GM12864 (cell line): ENCODE measurements at regions not wholly inside any gene's neighbourhood (a gene's known extent, or its start where the extent isn't known, plus 50 kb on each side); places are given as distances from the start of the nearest gene placed in this dataset.
A peak's percentile ranks its signal among the peaks of the same experiment; 100 is the strongest.

Source experiments
- DNase-seq: peaks from one replicate; pipeline ENCODE4 v3.0.0-alpha.2; 2011; ENCODE audit warnings: low read depth
- H3K4me3 ChIP-seq: 2 replicates; pipeline ENCODE4 v1.5.1; 2011; ENCODE audit warnings: mild to moderate bottlenecking, low read depth, low read length, control low read depth
- CTCF ChIP-seq: IDR thresholded peaks from 2 replicates; pipeline ENCODE4 v1.5.1; 2011; ENCODE audit warnings: low read depth, mild to moderate bottlenecking, moderate library complexity, low read length, control low read depth, inconsistent platforms; ENCODE audit errors: missing control alignments

- H3K4me3 ChIP-seq = no peak overlapping the region
- DNase-seq = no peak
- no peak for TF ChIP-seq CTCF
Measured at GRCh38 chr4:24422644-24423043, 161.7 kb downstream of the DHX15 start.

GRCh38 chr4:24419181-24420034 lies 164.9 kb downstream of the DHX15 start:
- peak; percentile 19 for DNase-seq
- H3K4me3 ChIP-seq = no peak overlapping the region
- peak; percentile 91 for TF ChIP-seq CTCF

GRCh38 chr4:24417206-24417605 lies 167.1 kb downstream of the DHX15 start:
- H3K4me3 ChIP-seq = no peak overlapping the region
- DNase-seq = no peak
- no peak for TF ChIP-seq CTCF

- DNase-seq = no peak
- no peak overlapping the region for H3K4me3 ChIP-seq
- no peak for TF ChIP-seq CTCF
Measured at GRCh38 chr4:24416293-24416692, 168.1 kb downstream of the DHX15 start.

- no peak for DNase-seq
- H3K4me3 ChIP-seq = no peak overlapping the region
- TF ChIP-seq CTCF = no peak
Measured at GRCh38 chr4:24413311-24413784, 171.0 kb downstream of the DHX15 start.

- H3K4me3 ChIP-seq = no peak overlapping the region
- no peak for DNase-seq
- no peak for TF ChIP-seq CTCF
Measured at GRCh38 chr4:24411806-24412205, 172.5 kb downstream of the DHX15 start.

- H3K4me3 ChIP-seq = no peak overlapping the region
- TF ChIP-seq CTCF = no peak
- DNase-seq = no peak
Measured at GRCh38 chr4:24411299-24411698, 173.1 kb downstream of the DHX15 start.
